Mesothelial cell of epicardium (in vitro differentiated cells): ENCODE measurements at regions not wholly inside any gene's neighbourhood (a gene's known extent, or its start where the extent isn't known, plus 50 kb on each side); places are given as distances from the start of the nearest gene placed in this dataset.

Experiments used
- DNase-seq, 2 experiments: peaks; one replicate each; pipeline ENCODE4 v3.0.0; 2021; ENCODE audit warnings: low spot score in 2 of 2; ENCODE audit not compliant: unreplicated experiment in 2 of 2
- H3K27ac Mint-ChIP-seq: 2 replicates; pipeline ENCODE4 v1.8.0; 2021; ENCODE audit warnings: mixed read lengths
- H3K27me3 Mint-ChIP-seq: 2 replicates; pipeline ENCODE4 v1.8.0; 2021; ENCODE audit warnings: low read depth, mixed read lengths
- H3K36me3 Mint-ChIP-seq: 2 replicates; pipeline ENCODE4 v1.8.0; 2021; ENCODE audit warnings: mixed read lengths
- H3K4me1 Mint-ChIP-seq: 2 replicates; pipeline ENCODE4 v1.8.0; 2021; ENCODE audit warnings: mixed read lengths
- H3K4me3 Mint-ChIP-seq: 2 replicates; pipeline ENCODE4 v1.8.0; 2021; ENCODE audit warnings: mild to moderate bottlenecking, moderate library complexity, mixed read lengths
- H3K9me3 Mint-ChIP-seq: 2 replicates; pipeline ENCODE4 v1.8.0; 2021; ENCODE audit warnings: mixed read lengths
- CTCF ChIP-seq: fragments of 200-600 bp; sonication (generic); IDR thresholded peaks from one replicate; pipeline ENCODE4 v1.5.0; 2021; ENCODE audit warnings: antibody characterized with exemption; ENCODE audit not compliant: unreplicated experiment

DNA sequence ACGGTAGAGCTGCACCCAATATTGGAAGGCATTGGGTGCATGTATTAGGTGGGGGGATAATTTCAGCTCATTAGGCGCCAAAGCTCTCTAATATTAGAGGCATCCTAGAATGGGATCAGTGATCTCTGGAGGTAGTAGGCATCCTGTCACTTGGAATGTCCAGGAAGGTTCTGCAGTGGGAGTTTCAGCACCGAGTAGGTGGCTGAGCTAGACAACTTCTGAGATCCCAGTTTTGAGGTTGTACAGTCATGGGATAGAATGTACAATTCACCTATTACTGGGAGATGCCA lies 210.9 kb downstream of the MYCN start:
- no peaks in the 10 kb centered on the region for H3K36me3 Mint-ChIP-seq
- TF ChIP-seq CTCF, result no peak
- no peak overlapping the region for H3K27ac Mint-ChIP-seq
- H3K27me3 Mint-ChIP-seq, result no peaks in the 10 kb centered on the region
- peaks cover 8% of the 10 kb centered on the region for H3K4me1 Mint-ChIP-seq
- no peaks in the 10 kb centered on the region for H3K9me3 Mint-ChIP-seq
- DNase-seq, result no peak
- H3K4me3 Mint-ChIP-seq, result no peak overlapping the region

DNA sequence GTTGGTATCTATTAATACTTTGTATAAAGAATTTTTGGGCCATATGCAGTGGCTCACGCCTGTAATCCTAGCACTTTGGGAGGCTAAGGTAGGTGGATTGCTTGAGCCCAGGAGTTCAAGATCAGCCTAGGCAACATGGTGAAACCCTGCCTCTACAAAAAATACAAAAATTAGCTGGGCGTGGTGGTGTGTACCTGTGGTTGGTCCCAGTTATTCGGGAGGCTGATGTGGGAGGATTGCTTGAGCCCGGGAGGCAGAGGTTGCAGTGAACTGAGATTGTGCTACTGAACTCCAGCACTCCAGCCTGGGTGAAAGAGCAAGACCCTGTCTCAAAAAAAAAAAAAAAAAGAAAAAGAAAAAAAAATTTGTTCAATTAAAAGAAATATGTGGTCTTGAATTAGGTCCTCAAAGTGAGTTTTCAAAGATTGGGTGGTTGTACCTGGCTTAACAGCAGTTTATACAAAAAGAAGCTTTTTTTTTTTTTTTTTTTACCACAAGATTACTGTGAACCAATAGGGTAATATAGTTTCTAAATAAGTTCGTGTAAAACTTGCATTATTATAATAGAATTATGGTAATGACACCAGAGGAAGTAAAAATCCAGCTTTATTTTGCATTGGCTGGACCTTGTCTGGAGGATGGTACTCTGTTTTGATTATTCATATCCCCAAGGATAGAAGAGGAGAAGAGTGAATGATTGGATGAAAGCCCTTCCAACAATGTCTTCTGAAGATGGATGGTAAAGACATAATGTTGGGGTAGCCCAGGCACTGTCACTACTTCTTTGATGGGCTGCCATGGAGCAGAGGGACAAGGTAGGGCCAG lies 210.3 kb downstream of the MYCN start:
- DNase-seq, result no peak
- no peak for TF ChIP-seq CTCF
- Mint-ChIP-seq H3K9me3 (no peaks in the 10 kb centered on the region), H3K36me3 (no peaks in the 10 kb centered on the region), H3K27me3 (no peaks in the 10 kb centered on the region), H3K4me3 (no peak overlapping the region), H3K4me1 (peaks cover 5% of the 10 kb centered on the region), H3K27ac (no peak overlapping the region)

DNA sequence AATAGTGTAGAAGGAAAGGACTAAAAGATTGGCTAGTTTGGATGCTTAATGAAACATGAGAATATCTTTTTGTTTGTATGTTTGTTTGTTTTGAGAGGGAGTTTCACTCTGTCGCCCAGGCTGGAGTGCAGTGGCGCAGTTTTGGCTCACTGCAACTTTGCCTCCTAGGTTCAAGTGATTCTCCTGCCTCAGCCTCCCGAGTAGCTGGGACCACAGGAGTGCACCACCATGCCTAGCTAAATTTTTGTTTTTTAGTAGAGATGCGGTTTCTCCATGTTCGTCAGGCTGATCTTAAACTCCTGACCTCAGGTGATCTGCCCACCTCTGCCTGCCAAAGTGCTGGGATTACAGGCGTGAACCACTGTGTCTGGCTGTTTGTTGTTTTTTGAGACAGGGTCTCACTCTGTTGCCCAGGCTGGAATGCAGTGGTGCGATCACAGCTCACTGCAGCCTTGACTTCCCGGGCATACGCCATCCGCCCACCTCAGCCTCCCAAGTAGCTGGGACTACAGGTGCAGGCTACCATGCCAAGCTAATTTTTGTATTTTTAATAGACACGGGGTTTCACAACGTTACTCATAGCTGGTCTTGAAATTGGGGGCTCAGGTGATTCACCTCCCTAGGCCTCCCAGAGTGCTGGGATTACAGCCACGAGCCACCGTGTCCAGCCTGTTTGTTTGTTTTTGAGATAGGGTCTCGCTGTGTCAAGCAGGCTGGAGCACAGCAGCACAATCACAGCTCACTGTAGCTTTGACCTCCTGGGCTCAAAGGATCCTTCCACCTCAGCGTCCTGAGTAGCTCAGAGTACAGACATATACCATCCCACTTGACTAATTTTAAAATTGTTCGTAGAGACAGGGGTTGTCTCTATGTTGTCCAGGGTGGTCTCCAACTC lies 209.2 kb downstream of the MYCN start:
- no peak for TF ChIP-seq CTCF
- Mint-ChIP-seq H3K27me3 (no peaks in the 10 kb centered on the region), H3K9me3 (no peaks in the 10 kb centered on the region), H3K27ac (no peak overlapping the region), H3K4me1 (no peaks in the 10 kb centered on the region), H3K4me3 (no peak overlapping the region), H3K36me3 (no peaks in the 10 kb centered on the region)
- DNase-seq, result no peak

DNA sequence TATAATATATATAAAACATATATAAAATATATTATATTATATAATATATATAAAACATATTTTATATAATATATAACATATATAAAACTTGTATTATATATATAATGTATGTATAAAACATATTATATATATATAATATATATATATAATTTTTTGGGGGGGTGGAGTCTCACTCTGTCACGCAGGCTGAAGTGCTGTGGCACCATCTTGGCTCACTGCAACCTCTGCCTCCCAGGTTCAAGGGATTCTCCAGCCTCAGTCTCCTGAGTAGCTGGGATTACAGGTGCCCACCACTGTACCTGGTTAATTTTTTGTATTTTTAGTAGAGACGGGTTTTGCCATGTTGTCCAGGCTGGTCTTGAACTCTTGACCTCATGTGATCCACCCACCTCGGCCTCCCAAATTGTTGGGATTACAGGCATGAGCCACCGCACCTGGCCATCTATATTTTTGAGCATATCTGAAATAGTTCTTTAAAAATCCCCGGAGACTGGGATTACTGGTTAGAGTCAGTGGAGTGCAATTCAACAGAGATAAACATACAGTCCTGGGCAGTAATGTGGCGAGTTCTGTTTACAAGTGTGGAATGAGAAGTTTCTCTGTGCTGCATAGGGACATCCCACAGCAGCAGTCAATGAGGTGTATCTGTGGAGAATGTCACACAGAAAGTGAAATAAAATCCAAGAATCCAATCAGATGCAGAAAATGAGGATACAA lies 208.4 kb downstream of the MYCN start:
- H3K4me3 Mint-ChIP-seq, result no peak overlapping the region
- H3K27me3 Mint-ChIP-seq, result no peaks in the 10 kb centered on the region
- TF ChIP-seq CTCF, result no peak
- H3K9me3 Mint-ChIP-seq, result no peaks in the 10 kb centered on the region
- H3K4me1 Mint-ChIP-seq, result no peaks in the 10 kb centered on the region
- DNase-seq, result no peak
- no peaks in the 10 kb centered on the region for H3K36me3 Mint-ChIP-seq
- no peak overlapping the region for H3K27ac Mint-ChIP-seq

DNA sequence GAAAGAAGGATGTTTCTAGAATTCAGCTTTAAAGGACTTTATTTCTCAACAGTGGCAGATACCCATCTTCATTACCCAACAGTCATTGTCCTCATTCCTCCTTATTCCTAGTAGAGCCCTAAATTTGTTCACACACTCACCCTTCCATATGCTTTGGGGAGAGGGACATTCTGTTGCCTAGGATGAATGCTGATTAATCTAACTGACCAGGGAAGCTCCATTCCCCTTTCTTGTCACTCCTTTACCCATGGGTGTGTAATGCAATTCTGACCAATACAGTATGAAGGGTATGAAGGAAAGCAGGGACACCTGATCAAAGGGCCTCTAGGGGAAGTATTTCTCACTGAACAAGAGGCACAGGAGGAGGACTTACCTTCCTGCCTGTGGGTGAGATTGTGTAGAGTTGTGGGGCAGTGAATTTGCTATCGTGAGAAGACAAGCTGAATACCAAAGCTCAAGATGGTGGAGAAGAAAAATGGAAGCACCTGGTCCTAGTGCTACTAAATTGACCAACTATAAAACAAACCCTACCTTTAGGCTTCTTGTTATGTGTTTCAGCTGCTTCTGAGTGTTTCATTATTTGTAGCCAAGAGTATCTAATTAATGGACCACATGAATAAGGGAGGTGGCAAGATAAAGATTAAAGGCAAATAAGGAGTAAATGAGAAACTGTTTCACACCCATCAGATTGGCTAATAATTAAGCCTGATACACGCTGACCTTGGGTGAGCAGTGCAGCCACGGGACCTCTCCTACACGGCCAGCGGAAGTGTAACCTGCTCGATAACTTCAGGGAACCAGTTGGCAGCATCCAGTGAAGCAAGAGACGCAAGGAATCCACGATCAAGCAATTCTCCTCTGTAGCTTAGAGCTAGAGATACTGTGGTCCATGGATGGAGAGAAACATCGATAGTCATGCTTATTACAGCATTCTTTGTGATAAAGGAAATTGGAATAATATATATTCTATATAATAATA lies 202.3 kb downstream of the MYCN start:
- H3K27ac Mint-ChIP-seq, result no peak overlapping the region
- no peaks in the 10 kb centered on the region for H3K36me3 Mint-ChIP-seq
- no peak for TF ChIP-seq CTCF
- H3K4me3 Mint-ChIP-seq, result no peak overlapping the region
- peaks cover 9% of the 10 kb centered on the region for H3K4me1 Mint-ChIP-seq
- DNase-seq, result no peak
- H3K9me3 Mint-ChIP-seq, result no peaks in the 10 kb centered on the region
- H3K27me3 Mint-ChIP-seq, result no peaks in the 10 kb centered on the region
